Smooth muscle cell (in vitro differentiated cells): ENCODE measurements at regions not wholly inside any gene's neighbourhood (a gene's known extent, or its start where the extent isn't known, plus 50 kb on each side); places are given as distances from the start of the nearest gene placed in this dataset.
"Not testable (repeated sequence)": the region's sequence is repeated elsewhere in the genome, so short reads cannot be mapped to it uniquely, and the experiment has no call there.

Experiments used
- DNase-seq: peaks from one replicate; lab custom pipeline; 2025; ENCODE audit not compliant: unreplicated experiment; lab: John Stamatoyannopoulos, UW
- H2AFZ ChIP-seq: fragments of 200-600 bp; sonication (generic); 2 replicates; pipeline ENCODE4 v1.6.0; 2016; ENCODE audit warnings: antibody characterized with exemption, low read depth, mild to moderate bottlenecking
- H3F3A ChIP-seq: fragments of 200-600 bp; sonication (generic); 2 replicates; pipeline ENCODE4 v1.6.0; 2017; ENCODE audit warnings: antibody characterized with exemption, low read depth
- H3K27ac ChIP-seq: fragments of 200-600 bp; sonication (generic); 2 replicates; pipeline ENCODE4 v1.5.1; 2016; ENCODE audit warnings: low read depth, mild to moderate bottlenecking
- H3K27me3 ChIP-seq: fragments of 200-600 bp; sonication (generic); 2 replicates; pipeline ENCODE4 v1.6.1; 2016; ENCODE audit warnings: low read depth, mild to moderate bottlenecking
- H3K36me3 ChIP-seq: fragments of 200-600 bp; sonication (generic); 2 replicates; pipeline ENCODE4 v1.5.1; 2016; ENCODE audit warnings: low read depth
- H3K4me1 ChIP-seq: fragments of 200-600 bp; sonication (generic); 2 replicates; pipeline ENCODE4 v1.5.1; 2016; ENCODE audit warnings: low read depth
- H3K4me2 ChIP-seq: fragments of 200-600 bp; sonication (generic); 2 replicates; pipeline ENCODE4 v1.6.0; 2016; ENCODE audit warnings: mild to moderate bottlenecking
- H3K4me3 ChIP-seq: fragments of 200-600 bp; sonication (generic); 2 replicates; pipeline ENCODE4 v1.5.1; 2016; ENCODE audit warnings: mild to moderate bottlenecking
- H3K79me2 ChIP-seq: fragments of 200-600 bp; sonication (generic); 2 replicates; pipeline ENCODE4 v1.6.0; 2016; ENCODE audit warnings: low read depth, mild to moderate bottlenecking
- H3K9ac ChIP-seq: fragments of 200-600 bp; sonication (generic); 2 replicates; pipeline ENCODE4 v1.6.0; 2016; ENCODE audit warnings: low read depth
- H3K9me3 ChIP-seq: fragments of 200-600 bp; sonication (generic); replicated peaks from 2 replicates; pipeline ENCODE4 v1.5.1; 2016; ENCODE audit warnings: low read depth
- H4K20me1 ChIP-seq: fragments of 200-600 bp; sonication (generic); 2 replicates; pipeline ENCODE4 v1.6.0; 2016; ENCODE audit warnings: low read depth
- CTCF ChIP-seq: fragments of 200-600 bp; sonication (generic); IDR thresholded peaks from 2 replicates; pipeline ENCODE4 v1.5.1; 2017; ENCODE audit warnings: borderline replicate concordance, mild to moderate bottlenecking, antibody characterized with exemption; ENCODE audit not compliant: insufficient read depth, poor library complexity, severe bottlenecking
- WGBS: methylation state at CpG from one replicate; pipeline ENCODE4 v1.1.7; 2016; ENCODE audit warnings: low lambda C conversion rate; 5-methylcytosine and 5-hydroxymethylcytosine counted together

- Histone ChIP-seq H3K4me2 (no peak overlapping the region), H3K27ac (no peak overlapping the region), H3K79me2 (no peaks in the 10 kb centered on the region), H3K4me1 (peaks cover 11% of the 10 kb centered on the region), H3F3A (no peaks in the 10 kb centered on the region), H3K27me3 (no peaks in the 10 kb centered on the region), H2AFZ (no peak overlapping the region), H3K9me3 (no peaks in the 10 kb centered on the region), H3K4me3 (no peak overlapping the region), H4K20me1 (no peaks in the 10 kb centered on the region), H3K36me3 (no peaks in the 10 kb centered on the region), H3K9ac (no peak overlapping the region)
- TF ChIP-seq CTCF = no peak
- no peak for DNase-seq
- WGBS = 100% methylated on average over 1 of the region's 1 CpG
These were observed 117.1 kb upstream of the KRR1 start for GRCh38 chr12:75628511-75628910.

DNA sequence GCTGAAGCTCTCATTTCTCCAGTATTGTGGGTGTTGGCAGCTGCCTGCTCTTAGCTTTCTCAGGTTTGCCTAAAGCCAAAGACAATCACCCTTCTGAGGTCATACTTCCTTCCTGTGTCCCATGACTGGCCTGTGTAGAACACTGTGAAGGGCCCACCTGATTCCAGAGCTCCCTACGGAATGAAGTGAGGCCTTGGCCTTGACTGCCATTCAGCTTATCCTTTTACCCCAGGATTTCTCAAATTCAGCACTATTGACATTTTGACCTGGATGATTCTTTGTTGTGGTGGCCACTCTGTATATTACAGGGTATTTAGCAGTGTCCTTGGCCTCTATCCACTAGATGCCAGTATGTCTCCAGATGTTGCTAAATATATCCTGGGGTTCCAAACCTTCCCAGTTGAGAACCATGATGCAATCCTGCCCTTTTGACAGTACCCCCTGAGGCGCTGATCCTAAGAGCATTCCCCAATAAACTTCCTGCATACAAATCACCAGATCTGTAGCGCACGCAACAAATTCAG, 112.3 kb upstream of the KRR1 start:
- H3K27me3 ChIP-seq = no peaks in the 10 kb centered on the region
- no peak overlapping the region for H3K9ac ChIP-seq
- H3K4me3 ChIP-seq = no peak overlapping the region
- peak overlapping the region; percentile 3 for H3K27ac ChIP-seq
- 36% methylated on average over 4 of the region's 4 CpGs for WGBS
- H3K4me2 ChIP-seq = no peak overlapping the region
- H4K20me1 ChIP-seq = no peaks in the 10 kb centered on the region
- no peak for DNase-seq
- H3K79me2 ChIP-seq = no peaks in the 10 kb centered on the region
- no peaks in the 10 kb centered on the region for H3F3A ChIP-seq
- TF ChIP-seq CTCF = peak; percentile 54
- peaks cover 4% of the 10 kb centered on the region for H3K4me1 ChIP-seq
- no peaks in the 10 kb centered on the region for H3K9me3 ChIP-seq
- peak overlapping the region; percentile 72 for H2AFZ ChIP-seq
- no peaks in the 10 kb centered on the region for H3K36me3 ChIP-seq

DNA sequence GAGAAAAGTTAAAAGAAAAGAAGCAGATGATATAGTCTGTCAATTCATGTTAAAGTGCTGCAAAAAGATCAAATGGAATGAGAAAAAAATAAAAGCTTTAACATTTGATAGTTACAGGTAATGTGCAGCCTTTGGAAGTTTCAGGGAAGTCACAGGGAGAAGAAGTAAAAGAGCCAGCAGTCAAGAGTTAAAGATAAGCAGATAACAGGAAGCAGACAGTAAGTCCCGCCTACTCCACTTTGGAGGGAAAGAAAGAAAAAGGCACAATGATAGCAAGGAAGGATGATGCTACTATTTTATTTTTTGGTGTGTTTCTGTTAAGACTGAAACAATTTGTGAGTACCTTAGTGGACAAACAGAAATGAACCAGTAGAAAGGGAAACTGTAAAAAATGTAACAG, 111.1 kb upstream of the KRR1 start:
- Histone ChIP-seq H3K4me1 (peaks cover 4% of the 10 kb centered on the region), H3K4me2 (no peak overlapping the region), H4K20me1 (no peaks in the 10 kb centered on the region), H3K27me3 (no peaks in the 10 kb centered on the region), H2AFZ (peak overlapping the region; percentile 86), H3K4me3 (no peak overlapping the region), H3K9me3 (no peaks in the 10 kb centered on the region), H3F3A (no peaks in the 10 kb centered on the region), H3K9ac (no peak overlapping the region), H3K36me3 (no peaks in the 10 kb centered on the region), H3K79me2 (no peaks in the 10 kb centered on the region), H3K27ac (no peak overlapping the region)
- 75% methylated on average over 1 of the region's 1 CpG for WGBS
- TF ChIP-seq CTCF = no peak
- no peak for DNase-seq

DNA sequence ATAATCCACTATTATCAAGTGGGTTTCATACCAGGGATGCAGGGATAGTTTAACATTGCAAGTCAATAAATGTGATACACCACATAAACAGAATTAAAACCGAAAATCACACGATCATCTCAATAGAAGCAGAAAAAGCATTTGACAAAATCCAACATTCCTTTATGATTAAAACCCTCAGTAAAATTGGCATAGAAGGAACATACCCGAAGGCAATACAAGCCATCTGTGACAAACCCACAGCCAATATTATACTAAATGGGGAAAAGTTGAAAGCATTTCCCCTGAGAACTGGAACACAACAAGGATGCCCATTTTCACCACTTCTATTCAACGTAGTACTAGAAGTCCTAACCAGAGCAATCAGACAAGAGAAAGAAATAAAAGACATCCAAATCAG, 103.0 kb upstream of the KRR1 start:
- not testable (repeated sequence) for DNase-seq, H2AFZ ChIP-seq, H3K4me3 ChIP-seq, H3K79me2 ChIP-seq, H3K4me1 ChIP-seq, H3K9me3 ChIP-seq, H3F3A ChIP-seq, H3K4me2 ChIP-seq, H3K27ac ChIP-seq, H3K36me3 ChIP-seq, H3K27me3 ChIP-seq, H4K20me1 ChIP-seq, H3K9ac ChIP-seq
- WGBS = 95% methylated on average over 4 of the region's 4 CpGs
